ENCODE measurements at regions not wholly inside any gene's neighbourhood (a gene's known extent, or its start where the extent isn't known, plus 50 kb on each side); places are given as distances from the start of the nearest gene placed in this dataset.

GRCh38 chr7:155228459-155228845 is 69.2 kb upstream of the INSIG1 start:
- DNase-seq = no peak
- H3K27me3 Mint-ChIP-seq (ENCODE audit: insufficient read depth) = peaks cover 3% of the 10 kb centered on the region
- 0 out of 2 replicates have a peak, but pooled peaks cover 8% of the 10 kb centered on the region for H3K36me3 Mint-ChIP-seq (ENCODE audit: low read depth)
- H3K4me3 Mint-ChIP-seq = no peak overlapping the region
- peaks cover 6% of the 10 kb centered on the region; the same call in 1 of the 2 replicates for H3K9me3 Mint-ChIP-seq
- peaks cover 48% of the 10 kb centered on the region for H3K4me1 Mint-ChIP-seq (ENCODE audit: low read depth)
- no peak overlapping the region for H3K27ac Mint-ChIP-seq
- TF ChIP-seq CTCF (IDR thresholded peaks at IDR 0.05) = no peak

- Mint-ChIP-seq H3K27me3 (ENCODE audit: insufficient read depth) (peaks cover 3% of the 10 kb centered on the region), H3K27ac (no peak overlapping the region), H3K36me3 (ENCODE audit: low read depth) (0 out of 2 replicates have a peak, but pooled peaks cover 8% of the 10 kb centered on the region), H3K9me3 (peaks cover 6% of the 10 kb centered on the region; the same call in 1 of the 2 replicates), H3K4me1 (ENCODE audit: low read depth) (peaks cover 52% of the 10 kb centered on the region), H3K4me3 (no peak overlapping the region)
- DNase-seq = no peak
- TF ChIP-seq CTCF (IDR thresholded peaks at IDR 0.05) = no peak
Measured at GRCh38 chr7:155228894-155229293, 68.8 kb upstream of the INSIG1 start.

GRCh38 chr7:155229548-155230168 is 68.0 kb upstream of the INSIG1 start:
- Mint-ChIP-seq H3K36me3 (ENCODE audit: low read depth) (0 out of 2 replicates have a peak, but pooled peaks cover 8% of the 10 kb centered on the region), H3K27me3 (ENCODE audit: insufficient read depth) (peaks cover 3% of the 10 kb centered on the region), H3K4me3 (no peak overlapping the region), H3K9me3 (peaks cover 6% of the 10 kb centered on the region; the same call in 1 of the 2 replicates), H3K27ac (peak overlapping the region; percentile 82), H3K4me1 (ENCODE audit: low read depth) (peaks cover 53% of the 10 kb centered on the region)
- no peak for DNase-seq
- no peak for TF ChIP-seq CTCF (IDR thresholded peaks at IDR 0.05)

GRCh38 chr7:155230169-155230593 is 67.5 kb upstream of the INSIG1 start:
- Mint-ChIP-seq H3K4me3 (no peak overlapping the region), H3K4me1 (ENCODE audit: low read depth) (peaks cover 57% of the 10 kb centered on the region), H3K27ac (peak overlapping the region; percentile 82), H3K9me3 (peaks cover 6% of the 10 kb centered on the region; the same call in 1 of the 2 replicates), H3K36me3 (ENCODE audit: low read depth) (0 out of 2 replicates have a peak, but pooled peaks cover 8% of the 10 kb centered on the region), H3K27me3 (ENCODE audit: insufficient read depth) (peaks cover 3% of the 10 kb centered on the region)
- no peak for TF ChIP-seq CTCF (IDR thresholded peaks at IDR 0.05)
- peak; percentile 94 for DNase-seq

- no peak overlapping the region for H3K4me3 Mint-ChIP-seq
- DNase-seq = no peak
- H3K36me3 Mint-ChIP-seq (ENCODE audit: low read depth) = 0 out of 2 replicates have a peak, but pooled peaks cover 8% of the 10 kb centered on the region
- no peak for TF ChIP-seq CTCF (IDR thresholded peaks at IDR 0.05)
- H3K27ac Mint-ChIP-seq = peak overlapping the region; percentile 82; the same call in 1 of the 2 replicates
- H3K4me1 Mint-ChIP-seq (ENCODE audit: low read depth) = peaks cover 60% of the 10 kb centered on the region
- H3K9me3 Mint-ChIP-seq = no peaks in the 10 kb centered on the region
- peaks cover 3% of the 10 kb centered on the region for H3K27me3 Mint-ChIP-seq (ENCODE audit: insufficient read depth)
Measured at GRCh38 chr7:155231241-155231800, 66.4 kb upstream of the INSIG1 start.
